ENCODE measurements at regions not wholly inside any gene's neighbourhood (a gene's known extent, or its start where the extent isn't known, plus 50 kb on each side); places are given as distances from the start of the nearest gene placed in this dataset.
A peak's percentile ranks its signal among the peaks of the same experiment; 100 is the strongest.

DNA sequence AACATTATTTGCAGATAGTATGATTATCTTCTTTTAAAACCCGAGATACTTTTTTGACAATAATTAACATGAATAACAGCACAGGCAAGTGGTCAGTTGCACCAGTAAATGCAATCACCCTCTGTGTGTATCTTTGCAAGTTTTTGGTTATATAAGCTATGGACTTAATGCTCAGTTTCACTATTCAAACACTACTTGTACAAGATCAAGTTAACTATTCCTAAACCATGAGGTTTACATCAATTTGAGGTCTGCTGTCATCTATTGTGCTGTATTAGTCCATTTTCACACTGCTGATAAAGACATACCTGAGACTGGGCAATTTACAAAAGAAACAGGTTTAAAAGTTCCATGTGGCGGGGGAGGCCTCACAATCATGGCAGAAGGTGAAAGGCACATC lies 323.2 kb downstream of the NR4A2 start:
- H3K36me3 Mint-ChIP-seq: no peaks in the 10 kb centered on the region
- WGBS (ENCODE audit: insufficient coverage): 83% methylated on average over 1 of the region's 2 CpGs
- H3K27ac ChIP-seq (ENCODE audit: low read length): no peak overlapping the region
- intact Hi-C loops (cut with micrococcal nuclease): no loop called here
- H3K4me3 ChIP-seq (ENCODE audit: low read length): no peak overlapping the region
- TF ChIP-seq, protein P1, sequence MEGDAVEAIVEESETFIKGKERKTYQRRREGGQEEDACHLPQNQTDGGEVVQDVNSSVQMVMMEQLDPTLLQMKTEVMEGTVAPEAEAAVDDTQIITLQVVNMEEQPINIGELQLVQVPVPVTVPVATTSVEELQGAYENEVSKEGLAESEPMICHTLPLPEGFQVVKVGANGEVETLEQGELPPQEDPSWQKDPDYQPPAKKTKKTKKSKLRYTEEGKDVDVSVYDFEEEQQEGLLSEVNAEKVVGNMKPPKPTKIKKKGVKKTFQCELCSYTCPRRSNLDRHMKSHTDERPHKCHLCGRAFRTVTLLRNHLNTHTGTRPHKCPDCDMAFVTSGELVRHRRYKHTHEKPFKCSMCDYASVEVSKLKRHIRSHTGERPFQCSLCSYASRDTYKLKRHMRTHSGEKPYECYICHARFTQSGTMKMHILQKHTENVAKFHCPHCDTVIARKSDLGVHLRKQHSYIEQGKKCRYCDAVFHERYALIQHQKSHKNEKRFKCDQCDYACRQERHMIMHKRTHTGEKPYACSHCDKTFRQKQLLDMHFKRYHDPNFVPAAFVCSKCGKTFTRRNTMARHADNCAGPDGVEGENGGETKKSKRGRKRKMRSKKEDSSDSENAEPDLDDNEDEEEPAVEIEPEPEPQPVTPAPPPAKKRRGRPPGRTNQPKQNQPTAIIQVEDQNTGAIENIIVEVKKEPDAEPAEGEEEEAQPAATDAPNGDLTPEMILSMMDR (IDR thresholded peaks at IDR 0.05): no peak
- H3K36me3 ChIP-seq (ENCODE audit: control insufficient read depth, insufficient read depth, low read length): no peaks in the 10 kb centered on the region
- H3K4me1 Mint-ChIP-seq: no peaks in the 10 kb centered on the region
- H3K27ac Mint-ChIP-seq: no peak overlapping the region
- H3K27me3 ChIP-seq (ENCODE audit: control insufficient read depth, insufficient read depth, low read length): no peaks in the 10 kb centered on the region
- H3K9me3 Mint-ChIP-seq: peaks cover 3 to 4% of the 10 kb centered on the region in 2 donors
- ATAC-seq (no peak), DNase-seq (no peak)
- H3K4me3 Mint-ChIP-seq: no peak overlapping the region
- no peaks in the 10 kb centered on the region for H3K27me3 Mint-ChIP-seq (ENCODE audit: low read depth in 2 of 2)
- H3K4me1 ChIP-seq (ENCODE audit: control insufficient read depth, insufficient read depth, low read length): no peaks in the 10 kb centered on the region
- no peaks in the 10 kb centered on the region for H3K9me3 ChIP-seq (ENCODE audit: control insufficient read depth, insufficient read depth, low read length)

DNA sequence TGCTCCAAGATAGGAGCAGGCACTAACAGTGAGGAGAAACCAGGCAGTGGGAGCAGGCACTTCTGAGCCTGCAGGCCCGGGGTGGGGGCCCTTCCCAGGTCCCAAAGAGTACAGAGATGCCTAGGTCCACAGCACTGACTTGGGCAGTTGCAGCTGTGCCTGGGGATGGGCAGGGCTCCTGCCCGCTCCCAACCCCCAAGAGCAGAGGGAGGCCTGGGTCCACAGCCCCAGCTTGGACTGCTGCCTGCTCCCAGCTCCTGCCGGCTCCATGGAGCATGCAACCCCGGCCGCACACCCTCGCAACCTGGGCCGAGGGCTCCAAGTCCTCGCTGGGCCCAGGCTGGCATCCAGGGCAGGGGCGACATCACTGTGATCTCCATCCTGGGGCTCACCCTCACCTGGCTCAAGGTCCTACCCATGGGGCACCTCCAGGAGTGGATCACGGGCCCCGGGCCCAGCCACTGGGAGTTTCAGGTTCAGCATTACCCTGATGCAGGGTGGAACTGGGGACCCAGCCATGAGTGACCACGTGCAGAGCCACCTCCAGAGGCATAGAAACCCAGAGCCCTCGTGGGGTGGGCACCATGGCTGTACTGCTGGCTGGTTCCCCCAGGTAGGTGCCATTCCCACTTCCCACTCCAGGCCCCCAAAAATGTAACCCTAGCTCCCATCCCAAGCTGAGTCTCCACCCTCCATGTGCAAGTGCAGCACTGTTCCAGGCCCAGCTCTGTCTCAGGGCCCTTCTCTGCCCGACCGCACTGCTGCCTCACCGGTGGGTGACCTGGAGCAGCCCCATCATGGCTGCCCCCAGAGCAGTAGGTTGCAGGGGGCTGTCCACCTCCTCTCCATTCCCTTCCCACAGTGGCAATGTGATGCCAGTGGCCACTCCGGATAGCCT lies 325.6 kb downstream of the NR4A2 start:
- WGBS (ENCODE audit: insufficient coverage): 87% methylated on average over 17 of the region's 17 CpGs
- H3K4me3 Mint-ChIP-seq: no peak overlapping the region
- Histone ChIP-seq H3K27ac (ENCODE audit: low read length) (no peak overlapping the region), H3K36me3 (ENCODE audit: control insufficient read depth, insufficient read depth, low read length) (no peaks in the 10 kb centered on the region), H3K4me3 (ENCODE audit: low read length) (no peak overlapping the region), H3K9me3 (ENCODE audit: control insufficient read depth, insufficient read depth, low read length) (no peaks in the 10 kb centered on the region), H3K4me1 (ENCODE audit: control insufficient read depth, insufficient read depth, low read length) (no peaks in the 10 kb centered on the region), H3K27me3 (ENCODE audit: control insufficient read depth, insufficient read depth, low read length) (no peaks in the 10 kb centered on the region)
- no peak overlapping the region for H3K27ac Mint-ChIP-seq
- H3K9me3 Mint-ChIP-seq: peaks cover 0 to 3% of the 10 kb centered on the region in 2 donors
- no peaks in the 10 kb centered on the region for H3K36me3 Mint-ChIP-seq
- intact Hi-C loops (cut with micrococcal nuclease): no loop called here
- ATAC-seq: no peak
- H3K27me3 Mint-ChIP-seq (ENCODE audit: low read depth in 2 of 2): no peaks in the 10 kb centered on the region
- TF ChIP-seq, protein P1 (IDR thresholded peaks at IDR 0.05): no peak
- no peaks in the 10 kb centered on the region for H3K4me1 Mint-ChIP-seq
- DNase-seq: no peak

DNA sequence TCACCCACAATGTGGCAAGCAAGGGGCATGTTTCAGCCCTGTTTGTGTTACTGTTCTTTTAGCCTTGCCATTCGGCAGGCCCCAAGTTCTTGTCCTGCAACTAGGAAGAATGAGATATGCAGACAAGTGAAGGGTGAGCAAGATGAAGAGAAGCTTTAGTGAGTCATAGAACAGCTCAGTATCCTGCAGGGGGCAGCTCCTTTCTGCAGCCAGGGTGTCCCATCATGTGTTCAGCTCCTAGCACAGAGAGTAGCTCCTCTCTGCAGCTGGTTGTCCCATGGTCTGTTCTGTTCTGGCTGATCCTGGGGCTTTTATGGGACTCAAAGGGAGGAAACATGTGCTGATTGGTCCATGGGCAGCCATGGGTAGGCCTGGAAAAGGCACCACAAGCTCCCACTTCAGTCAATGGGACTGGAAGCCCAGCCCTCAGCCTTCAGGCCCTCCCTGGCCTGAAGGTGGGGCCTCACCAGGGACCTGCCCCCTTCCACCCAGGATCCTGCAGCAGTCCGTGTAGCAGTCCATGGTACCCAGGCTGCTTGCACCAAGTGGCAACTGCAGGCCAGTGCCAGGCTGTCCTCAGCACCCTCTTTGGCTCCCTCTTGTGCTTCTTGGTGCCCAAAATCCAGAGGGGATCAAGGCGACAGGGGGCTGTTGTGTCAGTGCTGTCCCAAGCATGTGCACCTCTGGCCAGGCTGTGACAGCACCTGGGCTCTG lies 326.4 kb downstream of the NR4A2 start:
- Histone ChIP-seq H3K4me3 (ENCODE audit: low read length) (no peak overlapping the region), H3K4me1 (ENCODE audit: control insufficient read depth, insufficient read depth, low read length) (no peaks in the 10 kb centered on the region), H3K36me3 (ENCODE audit: control insufficient read depth, insufficient read depth, low read length) (no peaks in the 10 kb centered on the region), H3K27ac (ENCODE audit: low read length) (no peak overlapping the region), H3K27me3 (ENCODE audit: control insufficient read depth, insufficient read depth, low read length) (no peaks in the 10 kb centered on the region), H3K9me3 (ENCODE audit: control insufficient read depth, insufficient read depth, low read length) (no peaks in the 10 kb centered on the region)
- Mint-ChIP-seq H3K36me3 (no peaks in the 10 kb centered on the region), H3K9me3 (peaks cover 0 to 3% of the 10 kb centered on the region in 2 donors), H3K4me3 (no peak overlapping the region), H3K27ac (no peak overlapping the region), H3K27me3 (ENCODE audit: low read depth in 2 of 2) (no peaks in the 10 kb centered on the region), H3K4me1 (no peaks in the 10 kb centered on the region)
- TF ChIP-seq, protein P1 (IDR thresholded peaks at IDR 0.05): no peak
- 85% methylated on average over 3 of the region's 3 CpGs for WGBS (ENCODE audit: insufficient coverage)
- intact Hi-C loops (cut with micrococcal nuclease): no loop called here
- peak in 1 of 2 donors; percentile 3 for DNase-seq
- ATAC-seq: no peak

All from natural killer cell (primary cell).